ENCODE measurements at regions not wholly inside any gene's neighbourhood (a gene's known extent, or its start where the extent isn't known, plus 50 kb on each side); places are given as distances from the start of the nearest gene placed in this dataset.
A peak's percentile ranks its signal among the peaks of the same experiment; 100 is the strongest.
"Not testable (repeated sequence)": the region's sequence is repeated elsewhere in the genome, so short reads cannot be mapped to it uniquely, and the experiment has no call there.

GRCh38 chr6:26956601-26957184 is 290.8 kb upstream of the PRSS16 start:
- H4K20me1 ChIP-seq (ENCODE audit: insufficient read depth, low read length); H3K79me2 ChIP-seq (ENCODE audit: insufficient read depth, low read length); H3K36me3 Mint-ChIP-seq; H3K27ac ChIP-seq (ENCODE audit: low read depth in 1 of 2, low read length in 2 of 2); H3K9me3 ChIP-seq (replicated peaks in 1 of 2; ENCODE audit: control insufficient read depth in 1 of 2, insufficient read depth in 1 of 2, low read length in 2 of 2); H3K27ac Mint-ChIP-seq; H3K4me1 Mint-ChIP-seq; H3K4me1 ChIP-seq (ENCODE audit: control insufficient read depth in 1 of 2, insufficient read depth in 2 of 2, low read length in 2 of 2); H3K36me3 ChIP-seq (replicated peaks in 1 of 2; ENCODE audit: control insufficient read depth in 1 of 2, insufficient read depth in 2 of 2, low read length in 2 of 2); H3K27me3 Mint-ChIP-seq (ENCODE audit: low read depth in 3 of 3); H3K27me3 ChIP-seq (ENCODE audit: control insufficient read depth in 2 of 2, insufficient read depth in 2 of 2, low read length in 2 of 2); intact Hi-C loops (cut with micrococcal nuclease): not testable (repeated sequence)
- Histone ChIP-seq H3K4me2 (replicated peaks; ENCODE audit: extremely low read depth, low read length, poor library complexity, severe bottlenecking) (peak overlapping the region; percentile 26), H3K4me3 (replicated peaks in 1 of 3; ENCODE audit: low read depth in 2 of 3, low read length in 3 of 3) (peak overlapping the region; percentile 24 to 66 (median 62)), H2AFZ (ENCODE audit: insufficient read depth, low read depth, low read length, poor library complexity, severe bottlenecking) (peak overlapping the region; percentile 21), H3K9ac (ENCODE audit: insufficient read depth, low read length, poor library complexity, severe bottlenecking) (peak overlapping the region; percentile 46)
- peaks cover 2 to 12% (median 3%) of the 10 kb centered on the region in 7 donors for H3K9me3 Mint-ChIP-seq
- TF ChIP-seq CTCF (IDR thresholded peaks at IDR 0.05), result peak; percentile 68
- 2% methylated on average over 10 of the region's 54 CpGs for WGBS (ENCODE audit: insufficient coverage)
- H3K4me3 Mint-ChIP-seq, result peak overlapping the region; percentile 74 to 86
- DNase-seq, result peak; percentile 12 to 18 (median 15)

GRCh38 chr6:26957399-26958127 is 289.9 kb upstream of the PRSS16 start:
- not testable (repeated sequence) for H3K27ac ChIP-seq (ENCODE audit: low read depth in 1 of 2, low read length in 2 of 2); DNase-seq

DNA sequence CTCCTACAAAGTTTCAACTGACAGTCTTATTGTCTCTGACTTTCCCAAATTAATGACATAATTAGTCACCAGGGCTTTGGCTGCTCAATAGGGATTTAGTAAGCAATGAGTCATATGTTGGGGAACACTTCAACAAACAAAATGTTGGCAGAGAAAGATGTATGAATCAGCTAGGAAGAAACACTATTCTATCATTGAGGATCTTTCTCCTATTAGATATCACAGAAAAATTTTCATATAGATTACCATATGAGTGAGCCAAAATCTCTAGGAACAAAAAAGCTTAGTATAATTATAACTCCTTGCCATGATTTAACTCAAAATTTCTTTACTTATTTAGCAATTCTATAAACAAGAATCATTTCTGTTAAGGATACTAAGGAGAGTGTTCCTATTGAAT is 286.3 kb upstream of the PRSS16 start:
- H2AFZ ChIP-seq (ENCODE audit: insufficient read depth, low read depth, low read length, poor library complexity, severe bottlenecking); H3K9ac ChIP-seq (ENCODE audit: insufficient read depth, low read length, poor library complexity, severe bottlenecking); H3K9me3 ChIP-seq (replicated peaks in 1 of 2; ENCODE audit: control insufficient read depth in 1 of 2, insufficient read depth in 1 of 2, low read length in 2 of 2); H3K36me3 ChIP-seq (replicated peaks in 1 of 2; ENCODE audit: control insufficient read depth in 1 of 2, insufficient read depth in 2 of 2, low read length in 2 of 2); H3K27me3 Mint-ChIP-seq (ENCODE audit: low read depth in 3 of 3); H3K4me1 Mint-ChIP-seq; H3K27ac ChIP-seq (ENCODE audit: low read depth in 1 of 2, low read length in 2 of 2); H3K27me3 ChIP-seq (ENCODE audit: control insufficient read depth in 2 of 2, insufficient read depth in 2 of 2, low read length in 2 of 2); H3K27ac Mint-ChIP-seq; H3K4me2 ChIP-seq (replicated peaks; ENCODE audit: extremely low read depth, low read length, poor library complexity, severe bottlenecking); H4K20me1 ChIP-seq (ENCODE audit: insufficient read depth, low read length); intact Hi-C loops (cut with micrococcal nuclease); H3K9me3 Mint-ChIP-seq; H3K4me3 Mint-ChIP-seq; H3K36me3 Mint-ChIP-seq; H3K4me1 ChIP-seq (ENCODE audit: control insufficient read depth in 1 of 2, insufficient read depth in 2 of 2, low read length in 2 of 2); DNase-seq; H3K79me2 ChIP-seq (ENCODE audit: insufficient read depth, low read length); H3K4me3 ChIP-seq (replicated peaks in 1 of 3; ENCODE audit: low read depth in 2 of 3, low read length in 3 of 3): not testable (repeated sequence)

More at GRCh38 chr6:26957399-26958127, 289.9 kb upstream of the PRSS16 start:
- H3K4me1 Mint-ChIP-seq; H3K36me3 Mint-ChIP-seq; intact Hi-C loops (cut with micrococcal nuclease); H3K79me2 ChIP-seq (ENCODE audit: insufficient read depth, low read length); H3K9me3 ChIP-seq (replicated peaks in 1 of 2; ENCODE audit: control insufficient read depth in 1 of 2, insufficient read depth in 1 of 2, low read length in 2 of 2); H3K27ac Mint-ChIP-seq; H4K20me1 ChIP-seq (ENCODE audit: insufficient read depth, low read length); H3K27me3 ChIP-seq (ENCODE audit: control insufficient read depth in 2 of 2, insufficient read depth in 2 of 2, low read length in 2 of 2); H3K36me3 ChIP-seq (replicated peaks in 1 of 2; ENCODE audit: control insufficient read depth in 1 of 2, insufficient read depth in 2 of 2, low read length in 2 of 2); H3K4me1 ChIP-seq (ENCODE audit: control insufficient read depth in 1 of 2, insufficient read depth in 2 of 2, low read length in 2 of 2); H3K27me3 Mint-ChIP-seq (ENCODE audit: low read depth in 3 of 3); H3K9ac ChIP-seq (ENCODE audit: insufficient read depth, low read length, poor library complexity, severe bottlenecking); H3K4me2 ChIP-seq (replicated peaks; ENCODE audit: extremely low read depth, low read length, poor library complexity, severe bottlenecking): not testable (repeated sequence)
- WGBS (ENCODE audit: insufficient coverage), result 96% methylated on average over 3 of the region's 6 CpGs
- H3K4me3 Mint-ChIP-seq, result peak overlapping the region; percentile 15 to 74
- peaks cover 2 to 12% (median 3%) of the 10 kb centered on the region in 7 donors for H3K9me3 Mint-ChIP-seq
- Histone ChIP-seq H3K4me3 (replicated peaks in 1 of 3; ENCODE audit: low read depth in 2 of 3, low read length in 3 of 3) (peak overlapping the region; percentile 24 to 66 (median 62)), H2AFZ (ENCODE audit: insufficient read depth, low read depth, low read length, poor library complexity, severe bottlenecking) (peak overlapping the region; percentile 16)
